NT2/D1 (cell line): ENCODE measurements at regions not wholly inside any gene's neighbourhood (a gene's known extent, or its start where the extent isn't known, plus 50 kb on each side); places are given as distances from the start of the nearest gene placed in this dataset.

Experiments
- SUZ12 ChIP-seq: IDR thresholded peaks from 2 replicates; pipeline ENCODE4 v1.6.1; 2011; ENCODE audit not compliant: insufficient read length, insufficient read depth; ENCODE audit errors: extremely low read depth
- YY1 ChIP-seq: IDR thresholded peaks from 2 replicates; pipeline ENCODE4 v1.6.1; 2011; ENCODE audit not compliant: insufficient read length, insufficient read depth
- ZNF274 ChIP-seq: IDR thresholded peaks from 2 replicates; pipeline ENCODE4 v1.6.1; 2011; ENCODE audit warnings: mild to moderate bottlenecking, low read depth, low read length

GRCh38 chr2:151156431-151156830 lies 105.2 kb downstream of the RBM43 start:
- no peak for TF ChIP-seq YY1
- no peak for TF ChIP-seq SUZ12
- no peak for TF ChIP-seq ZNF274
